ENCODE measurements at regions not wholly inside any gene's neighbourhood (a gene's known extent, or its start where the extent isn't known, plus 50 kb on each side); places are given as distances from the start of the nearest gene placed in this dataset.
"Not testable (repeated sequence)": the region's sequence is repeated elsewhere in the genome, so short reads cannot be mapped to it uniquely, and the experiment has no call there.

- DNase-seq = no peak
Observed at GRCh38 chr6:168856914-168857313, 396.7 kb downstream of the THBS2 start.

DNA sequence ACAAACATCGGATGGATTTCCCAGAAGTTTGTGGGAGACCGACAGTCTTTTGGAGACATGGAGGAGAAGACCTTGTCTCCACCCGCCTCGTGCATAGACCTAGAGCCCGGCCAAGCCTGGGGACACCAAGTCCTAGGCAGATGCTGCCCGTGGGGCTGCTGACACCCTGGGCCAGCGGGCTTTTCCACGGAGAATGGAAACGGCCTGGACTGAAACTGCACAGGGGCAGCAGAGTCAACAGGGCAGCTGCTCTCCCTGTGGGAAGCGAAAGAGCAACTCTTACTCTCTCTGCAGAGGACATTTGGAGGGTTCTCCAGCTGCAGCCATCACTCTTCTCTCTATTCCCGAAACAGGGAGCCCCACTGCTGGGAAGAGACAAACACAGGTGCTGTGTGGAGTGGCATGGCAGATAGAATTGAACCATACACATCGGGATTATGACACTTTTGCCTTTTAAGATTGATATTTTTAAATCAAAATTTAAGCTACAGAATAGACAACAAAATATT lies 401.2 kb downstream of the THBS2 start:
- no peak for DNase-seq

GRCh38 chr6:168851460-168852375 lies 401.9 kb downstream of the THBS2 start:
- no peak for DNase-seq

DNA sequence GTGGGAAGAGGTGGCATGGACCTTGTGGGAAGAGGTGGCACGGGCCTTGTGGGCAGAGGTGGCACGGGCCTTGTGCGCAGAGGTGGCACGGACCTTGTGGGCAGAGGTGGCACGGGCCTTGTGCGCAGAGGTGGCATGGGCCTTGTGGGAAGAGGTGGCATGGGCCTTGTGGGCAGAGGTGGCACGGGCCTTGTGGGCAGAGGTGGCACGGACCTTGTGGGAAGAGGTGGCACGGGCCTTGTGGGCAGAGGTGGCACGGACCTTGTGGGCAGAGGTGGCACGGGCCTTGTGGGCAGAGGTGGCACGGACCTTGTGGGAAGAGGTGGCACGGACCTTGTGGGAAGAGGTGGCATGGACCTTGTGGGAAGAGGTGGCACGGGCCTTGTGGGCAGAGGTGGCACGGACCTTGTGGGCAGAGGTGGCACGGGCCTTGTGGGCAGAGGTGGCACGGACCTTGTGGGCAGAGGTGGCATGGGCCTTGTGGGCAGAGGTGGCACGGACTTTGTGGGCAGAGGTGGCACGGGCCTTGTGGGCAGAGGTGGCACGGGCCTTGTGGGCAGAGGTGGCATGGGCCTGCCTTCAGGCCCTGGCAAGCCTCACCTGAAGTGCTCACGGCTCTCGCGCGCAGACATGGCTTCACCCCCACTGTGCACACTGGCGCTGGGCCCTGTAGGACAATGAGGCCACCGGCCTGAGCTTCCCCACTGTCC lies 403.5 kb downstream of the THBS2 start:
- not testable (repeated sequence) for DNase-seq

- DNase-seq = no peak
Observed at GRCh38 chr6:168849459-168849858, 404.2 kb downstream of the THBS2 start.

DNA sequence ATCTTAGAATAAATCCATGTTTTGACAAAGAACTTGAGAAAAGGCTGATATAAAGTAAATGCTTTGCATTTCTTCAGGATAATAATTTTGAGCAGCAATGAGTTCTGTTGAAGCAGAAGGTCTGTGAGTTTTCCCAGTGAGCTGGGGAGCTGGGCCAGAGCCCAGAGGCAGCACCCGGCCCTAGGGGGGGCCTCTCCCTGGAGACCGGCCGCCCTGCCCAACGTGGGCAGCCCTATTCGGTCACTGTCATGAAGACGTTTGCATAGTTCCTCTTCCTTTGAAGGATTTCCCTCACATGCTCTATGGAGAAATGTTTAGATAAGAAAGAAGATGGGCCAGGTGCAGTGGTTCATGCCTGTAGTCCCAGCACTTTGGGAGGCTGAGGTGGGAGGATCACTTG lies 404.8 kb downstream of the THBS2 start:
- DNase-seq = no peak

- DNase-seq = no peak
Observed at GRCh38 chr6:168844821-168845609, 404.0 kb downstream of the SMOC2 start.

DNA sequence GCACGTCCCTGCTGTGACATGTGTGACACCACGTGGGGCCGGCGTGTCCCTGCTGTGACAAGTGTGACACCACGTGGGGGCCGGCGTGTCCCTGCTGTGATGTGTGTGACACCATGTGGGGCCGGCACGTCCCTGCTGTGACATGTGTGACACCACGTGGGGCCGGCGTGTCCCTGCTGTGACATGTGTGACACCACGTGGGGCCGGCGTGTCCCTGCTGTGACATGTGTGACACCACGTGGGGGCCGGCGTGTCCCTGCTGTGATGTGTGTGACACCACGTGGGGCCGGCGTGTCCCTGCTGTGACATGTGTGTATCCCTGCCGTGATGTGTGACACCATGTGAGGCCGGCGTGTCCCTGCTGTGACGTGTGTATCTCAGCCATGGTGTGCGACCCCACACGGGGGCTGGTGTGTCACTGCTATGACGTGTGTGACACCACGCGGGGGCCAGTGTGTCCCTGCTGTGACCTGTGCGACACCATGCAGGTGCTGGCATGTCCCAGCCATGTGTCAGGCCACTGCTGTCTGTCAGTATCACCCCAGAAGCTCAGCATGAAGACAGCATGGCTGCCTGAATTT lies 401.7 kb downstream of the SMOC2 start:
- not testable (repeated sequence) for DNase-seq

DNA sequence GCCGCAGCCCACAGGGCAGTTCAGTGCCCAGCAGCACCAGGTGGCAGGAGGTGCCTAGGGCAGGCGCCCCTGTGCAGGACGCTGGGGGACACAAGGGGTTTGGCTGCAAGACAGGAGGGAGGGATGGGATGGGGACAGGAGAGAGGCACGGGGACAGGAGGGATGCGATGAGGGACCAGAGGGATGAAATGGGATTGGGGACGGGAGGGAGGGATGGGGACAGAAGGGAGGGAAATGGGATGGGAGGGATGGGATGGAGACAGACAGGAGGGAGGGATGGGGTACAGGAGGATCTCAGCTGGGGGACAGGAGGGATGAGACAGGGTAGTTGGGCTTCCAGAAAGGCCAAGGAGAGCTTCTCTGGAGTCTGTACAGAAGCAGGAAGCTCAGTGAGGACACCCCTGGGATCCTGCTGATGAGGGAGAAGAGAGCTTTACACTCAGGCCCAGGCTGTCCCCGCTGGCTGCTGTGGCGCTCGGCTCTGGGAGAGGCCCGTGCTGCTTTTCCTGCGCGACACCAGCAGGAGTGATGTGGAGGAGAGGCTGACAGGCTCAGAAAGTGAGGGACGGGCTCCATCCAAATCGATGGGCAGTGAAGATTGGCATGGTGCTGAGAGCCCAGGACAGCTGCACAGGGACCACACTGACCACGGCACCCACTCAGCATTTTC lies 400.8 kb downstream of the SMOC2 start:
- DNase-seq = no peak

GRCh38 chr6:168840932-168841331 lies 399.9 kb downstream of the SMOC2 start:
- not testable (repeated sequence) for DNase-seq

GRCh38 chr6:168840299-168840698 lies 399.3 kb downstream of the SMOC2 start:
- DNase-seq = not testable (repeated sequence)

DNA sequence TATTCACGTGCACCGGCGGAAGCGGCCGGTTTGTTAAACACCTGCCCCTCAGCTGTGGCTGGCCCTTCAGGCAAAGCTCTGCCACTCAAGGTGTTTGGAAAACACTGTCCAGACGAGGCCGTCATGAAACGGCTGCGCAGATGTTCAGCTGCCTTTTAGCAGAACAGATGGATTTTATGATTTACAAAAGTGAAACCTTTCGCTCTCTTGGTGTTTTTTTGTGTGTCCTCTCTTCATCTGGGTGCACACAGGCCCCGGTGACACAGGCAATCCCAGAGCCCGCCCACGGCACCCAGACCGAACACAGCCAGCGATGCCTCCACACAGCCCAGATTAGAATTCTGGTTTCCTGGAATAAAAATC lies 397.0 kb downstream of the SMOC2 start:
- DNase-seq = no peak

DNA sequence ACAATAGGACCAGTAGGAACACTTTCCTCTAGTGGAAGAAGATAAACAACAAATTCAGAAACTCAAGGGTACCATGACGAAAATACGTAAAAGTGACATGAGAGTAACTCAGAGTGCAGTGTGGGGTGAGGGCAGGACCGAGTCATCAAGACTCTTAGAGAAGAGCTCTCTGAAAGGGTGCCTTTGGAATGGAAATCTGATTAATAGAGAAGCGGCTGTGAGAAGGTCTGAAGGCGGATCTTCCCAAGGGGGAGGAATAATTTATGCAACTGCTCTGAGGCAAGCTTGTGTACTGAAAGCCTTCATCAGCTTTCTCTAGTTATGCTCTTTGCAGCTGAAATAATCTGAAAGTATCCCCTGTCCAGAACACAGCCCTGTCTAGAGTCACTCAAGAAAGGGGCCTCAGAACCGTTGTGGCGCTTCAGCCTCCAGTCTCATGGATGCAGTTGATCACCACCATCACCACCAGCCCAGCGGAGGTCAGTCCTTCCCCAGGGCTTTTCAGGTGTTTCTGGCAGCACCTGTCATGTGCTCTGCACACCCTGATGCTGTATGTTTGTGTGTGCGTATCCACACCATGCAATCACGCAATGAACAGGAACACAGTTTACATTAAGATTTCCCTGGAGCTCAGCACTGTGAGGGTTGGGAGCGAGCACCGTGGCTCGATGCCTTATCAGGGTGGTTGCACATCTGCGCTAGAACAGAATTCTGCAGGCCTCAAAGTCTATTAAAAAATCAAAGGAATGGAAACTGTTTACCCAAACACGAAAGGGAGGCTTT lies 396.5 kb downstream of the SMOC2 start:
- DNase-seq = no peak

DNA sequence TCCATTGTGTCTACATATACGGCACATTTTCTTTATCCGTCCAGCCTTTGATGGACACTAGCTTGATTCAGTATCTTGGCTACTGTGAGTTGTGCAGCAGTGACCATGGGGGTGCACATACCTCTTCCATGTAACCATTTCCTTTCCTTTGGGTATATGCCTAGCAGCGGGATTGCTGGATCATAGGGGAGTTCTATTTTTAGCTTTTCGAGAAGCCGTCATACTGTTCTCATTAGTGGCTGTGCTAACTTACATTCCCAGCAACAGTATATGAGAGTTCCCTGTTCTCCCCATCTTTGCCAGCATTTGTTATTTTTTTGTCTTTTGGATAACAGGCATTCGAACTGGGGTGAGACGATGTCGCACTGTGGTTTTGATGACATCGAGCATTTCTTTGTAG lies 395.0 kb downstream of the SMOC2 start:
- no peak for DNase-seq

- DNase-seq = no peak
Observed at GRCh38 chr6:168834801-168835200, 393.8 kb downstream of the SMOC2 start.

DNA sequence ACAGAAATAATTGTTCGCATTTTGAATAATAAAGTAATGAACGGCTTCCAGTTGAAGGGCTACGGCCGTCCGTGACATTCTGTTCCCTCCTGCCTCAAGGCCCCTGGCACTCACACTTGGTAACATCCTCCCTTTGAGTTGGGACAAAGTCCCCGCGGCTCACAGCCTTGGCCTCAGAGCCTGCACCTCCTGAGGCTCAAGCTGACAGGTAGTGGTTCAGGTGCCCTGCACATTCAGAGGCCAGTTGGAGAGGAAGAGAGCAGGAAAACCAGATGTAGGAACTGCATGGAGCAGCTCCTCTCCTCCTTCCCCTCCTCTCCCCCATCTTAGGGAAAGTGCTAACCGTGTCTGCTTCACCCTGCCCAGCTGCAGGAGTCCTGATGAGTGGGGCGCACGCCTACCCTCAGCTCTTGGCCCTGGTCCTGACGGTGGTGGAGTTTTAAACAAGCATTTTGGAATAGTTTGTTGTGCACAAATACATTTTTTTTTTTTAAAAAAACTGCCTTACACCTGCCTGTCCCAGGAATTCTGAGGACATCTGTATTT lies 393.1 kb downstream of the SMOC2 start:
- DNase-seq = no peak

- DNase-seq = no peak
Observed at GRCh38 chr6:168828800-168829199, 387.8 kb downstream of the SMOC2 start.

DNA sequence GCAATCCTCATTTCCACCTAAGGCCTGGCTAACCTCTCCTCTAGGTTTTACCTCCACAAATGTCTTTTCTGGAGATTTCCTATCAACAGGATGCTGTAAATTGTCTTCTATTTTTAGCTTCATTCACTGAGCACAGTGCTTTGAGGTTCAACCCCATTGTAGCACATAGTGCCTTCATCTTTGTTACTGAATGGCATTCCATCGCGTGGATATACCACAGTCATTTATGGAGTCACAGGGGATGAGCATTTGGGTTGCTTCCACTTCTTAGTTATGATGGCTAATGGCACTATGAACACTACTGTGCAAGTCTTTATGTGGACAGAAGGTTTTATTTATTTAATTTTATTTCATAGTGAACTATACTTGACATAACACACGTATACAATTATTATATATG lies 387.1 kb downstream of the SMOC2 start:
- no peak for DNase-seq

GRCh38 chr6:168827586-168827871 lies 386.5 kb downstream of the SMOC2 start:
- DNase-seq = no peak
